PC-3 (cell line): ENCODE measurements at regions not wholly inside any gene's neighbourhood (a gene's known extent, or its start where the extent isn't known, plus 50 kb on each side); places are given as distances from the start of the nearest gene placed in this dataset.

Experiments
- ATAC-seq: fragments of 200-7000 bp; cut with Tn5 transposase; 2 replicates; pipeline ENCODE4 v1.9.1; 2020; ENCODE audit warnings: mild to moderate bottlenecking, moderate library complexity
- BruUV-seq: library from RNA; stranded (reverse); fragments of 400-500 nt; replicated peaks from 2 replicates; lab custom pipeline; 2021; lab: Mats Ljungman, UMichigan
- CTCF ChIA-PET: fragments of 300-600 bp; sonication (Branson Sonifier 250); formaldehyde crosslinking; loops from one replicate; lab custom pipeline; 2022; ENCODE audit warnings: antibody characterized with exemption; lab: Charles Lee
- POLR2A ChIA-PET: fragments of 300-600 bp; sonication (Branson Sonifier 250); formaldehyde crosslinking; loops from one replicate; lab custom pipeline; 2022; ENCODE audit warnings: antibody characterized with exemption; ENCODE audit not compliant: unreplicated experiment; lab: Charles Lee
- DNase-seq: peaks from one replicate; pipeline ENCODE4 v3.0.0-alpha.2; 2015
- H2AFZ ChIP-seq: fragments of 300-600 bp; sonication (generic); 2 replicates; pipeline ENCODE4 v1.6.0; 2016; ENCODE audit warnings: antibody characterized with exemption, low read length
- H3F3A ChIP-seq: fragments of 300-600 bp; sonication (generic); one replicate; pipeline ENCODE4 v1.6.0; 2017; ENCODE audit warnings: antibody characterized with exemption, low read length, control low read depth, mild to moderate bottlenecking; ENCODE audit not compliant: unreplicated experiment
- H3K27ac ChIP-seq: fragments of 300-600 bp; sonication (generic); 2 replicates; pipeline ENCODE4 v1.5.1; 2016; ENCODE audit warnings: mild to moderate bottlenecking, low read length
- H3K27me3 ChIP-seq: fragments of 300-600 bp; sonication (generic); 2 replicates; pipeline ENCODE4 v1.6.1; 2016; ENCODE audit warnings: low read length, mixed read lengths
- H3K36me3 ChIP-seq: fragments of 300-600 bp; sonication (generic); 2 replicates; pipeline ENCODE4 v1.6.1; 2016; ENCODE audit warnings: low read depth, mixed run types, low read length, mixed read lengths
- H3K4me1 ChIP-seq: fragments of 300-600 bp; sonication (generic); 2 replicates; pipeline ENCODE4 v1.5.1; 2016; ENCODE audit warnings: low read length; ENCODE audit not compliant: insufficient read depth
- H3K4me2 ChIP-seq: fragments of 300-600 bp; sonication (generic); 2 replicates; pipeline ENCODE4 v1.6.0; 2016; ENCODE audit warnings: low read length
- H3K4me3 ChIP-seq: fragments of 300-600 bp; sonication (generic); 2 replicates; pipeline ENCODE4 v1.5.1; 2016; ENCODE audit warnings: mild to moderate bottlenecking, low read length, mixed read lengths
- H3K79me2 ChIP-seq: fragments of 300-600 bp; sonication (generic); 2 replicates; pipeline ENCODE4 v1.6.1; 2017; ENCODE audit warnings: low read length, mixed read lengths
- H3K9ac ChIP-seq: fragments of 300-600 bp; sonication (generic); 2 replicates; pipeline ENCODE4 v1.6.0; 2016; ENCODE audit warnings: mild to moderate bottlenecking, low read length
- H3K9me2 ChIP-seq: fragments of 300-600 bp; sonication (generic); replicated peaks from 2 replicates; pipeline ENCODE4 v1.6.1; 2016; ENCODE audit warnings: mixed run types, low read length, mixed read lengths
- H3K9me3 ChIP-seq: fragments of 300-600 bp; sonication (generic); 2 replicates; pipeline ENCODE4 v1.6.1; 2016; ENCODE audit warnings: low read length, mixed read lengths
- H4K20me1 ChIP-seq: fragments of 300-600 bp; sonication (generic); 2 replicates; pipeline ENCODE4 v1.6.1; 2016; ENCODE audit warnings: low read length, mixed read lengths
- EZH2 ChIP-seq: fragments of 300-600 bp; sonication (generic); IDR thresholded peaks from one replicate; pipeline ENCODE4 v1.6.1; 2017; ENCODE audit warnings: antibody characterized with exemption, mild to moderate bottlenecking, low read length; ENCODE audit not compliant: unreplicated experiment
- EZH2phosphoT487 ChIP-seq: fragments of 300-600 bp; sonication (generic); IDR thresholded peaks from 2 replicates; pipeline ENCODE4 v1.6.1; 2018; ENCODE audit warnings: mild to moderate bottlenecking, antibody characterized with exemption, low read length, borderline replicate concordance
- intact Hi-C: fragments of 100-400 bp; cut with micrococcal nuclease; formaldehyde crosslinking; loops from 2 replicates; pipeline ENCODE4 v1.9.0; 2023
- TF ChIP-seq, protein P1 (sequence below): fragments of 300-600 bp; sonication (generic); conservative IDR thresholded peaks from 2 replicates; pipeline ENCODE4 v1.5.1; 2017; ENCODE audit warnings: antibody characterized with exemption, low read depth, mild to moderate bottlenecking, low read length

DNA sequence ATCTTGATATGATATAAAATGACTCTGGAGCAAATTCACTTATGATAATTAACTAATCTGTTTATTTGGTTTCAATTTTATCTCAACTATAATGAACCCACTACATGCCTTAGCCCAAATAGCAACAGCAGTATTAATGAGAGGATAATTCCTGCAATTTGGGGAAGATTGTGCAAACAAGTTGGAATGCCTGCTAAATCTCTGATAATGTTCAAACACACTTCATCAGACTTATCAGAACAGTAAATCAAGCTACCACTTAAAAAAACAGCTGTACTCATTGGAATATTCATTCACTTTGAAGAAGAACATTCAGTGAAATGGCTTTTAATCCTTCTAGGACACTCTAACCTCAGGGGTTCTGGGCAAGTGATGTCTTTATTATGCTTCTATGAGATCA, 85.4 kb downstream of the CBLN4 start:
- Histone ChIP-seq H3K9me2 (no peaks in the 10 kb centered on the region), H3K9ac (no peak overlapping the region), H3K27me3 (no peaks in the 10 kb centered on the region), H2AFZ (no peak overlapping the region), H3K4me2 (no peak overlapping the region), H3K27ac (no peak overlapping the region), H3F3A (no peaks in the 10 kb centered on the region), H3K79me2 (no peaks in the 10 kb centered on the region), H4K20me1 (no peaks in the 10 kb centered on the region), H3K4me3 (no peak overlapping the region), H3K36me3 (no peaks in the 10 kb centered on the region), H3K4me1 (no peaks in the 10 kb centered on the region), H3K9me3 (peaks cover 59% of the 10 kb centered on the region)
- intact Hi-C loops, result no loop called here
- ATAC-seq (no peak), DNase-seq (no peak)
- POLR2A ChIA-PET, result no interaction called here
- CTCF ChIA-PET, result no interaction called here
- BruUV-seq, result no TSS peak
- TF ChIP-seq, protein P1, sequence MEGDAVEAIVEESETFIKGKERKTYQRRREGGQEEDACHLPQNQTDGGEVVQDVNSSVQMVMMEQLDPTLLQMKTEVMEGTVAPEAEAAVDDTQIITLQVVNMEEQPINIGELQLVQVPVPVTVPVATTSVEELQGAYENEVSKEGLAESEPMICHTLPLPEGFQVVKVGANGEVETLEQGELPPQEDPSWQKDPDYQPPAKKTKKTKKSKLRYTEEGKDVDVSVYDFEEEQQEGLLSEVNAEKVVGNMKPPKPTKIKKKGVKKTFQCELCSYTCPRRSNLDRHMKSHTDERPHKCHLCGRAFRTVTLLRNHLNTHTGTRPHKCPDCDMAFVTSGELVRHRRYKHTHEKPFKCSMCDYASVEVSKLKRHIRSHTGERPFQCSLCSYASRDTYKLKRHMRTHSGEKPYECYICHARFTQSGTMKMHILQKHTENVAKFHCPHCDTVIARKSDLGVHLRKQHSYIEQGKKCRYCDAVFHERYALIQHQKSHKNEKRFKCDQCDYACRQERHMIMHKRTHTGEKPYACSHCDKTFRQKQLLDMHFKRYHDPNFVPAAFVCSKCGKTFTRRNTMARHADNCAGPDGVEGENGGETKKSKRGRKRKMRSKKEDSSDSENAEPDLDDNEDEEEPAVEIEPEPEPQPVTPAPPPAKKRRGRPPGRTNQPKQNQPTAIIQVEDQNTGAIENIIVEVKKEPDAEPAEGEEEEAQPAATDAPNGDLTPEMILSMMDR, result no peak
- TF ChIP-seq EZH2, result no peak
- TF ChIP-seq EZH2phosphoT487, result no peak

- DNase-seq (no peak), ATAC-seq (no peak)
- H3F3A ChIP-seq, result no peaks in the 10 kb centered on the region
- H3K27me3 ChIP-seq, result no peaks in the 10 kb centered on the region
- H3K9me3 ChIP-seq, result peaks cover 61% of the 10 kb centered on the region
- H3K9me2 ChIP-seq, result no peaks in the 10 kb centered on the region
- TF ChIP-seq EZH2phosphoT487 (no peak), EZH2 (no peak)
- H3K9ac ChIP-seq, result no peak overlapping the region
- no peak overlapping the region for H3K4me3 ChIP-seq
- H2AFZ ChIP-seq, result no peak overlapping the region
- H4K20me1 ChIP-seq, result no peaks in the 10 kb centered on the region
- CTCF ChIA-PET, result no interaction called here
- H3K36me3 ChIP-seq, result no peaks in the 10 kb centered on the region
- intact Hi-C loops, result no loop called here
- no peaks in the 10 kb centered on the region for H3K79me2 ChIP-seq
- BruUV-seq, result no TSS peak
- no peak overlapping the region for H3K27ac ChIP-seq
- H3K4me2 ChIP-seq, result no peak overlapping the region
- POLR2A ChIA-PET, result no interaction called here
- no peaks in the 10 kb centered on the region for H3K4me1 ChIP-seq
Measured at GRCh38 chr20:55919319-55919718, 86.0 kb downstream of the CBLN4 start.

DNA sequence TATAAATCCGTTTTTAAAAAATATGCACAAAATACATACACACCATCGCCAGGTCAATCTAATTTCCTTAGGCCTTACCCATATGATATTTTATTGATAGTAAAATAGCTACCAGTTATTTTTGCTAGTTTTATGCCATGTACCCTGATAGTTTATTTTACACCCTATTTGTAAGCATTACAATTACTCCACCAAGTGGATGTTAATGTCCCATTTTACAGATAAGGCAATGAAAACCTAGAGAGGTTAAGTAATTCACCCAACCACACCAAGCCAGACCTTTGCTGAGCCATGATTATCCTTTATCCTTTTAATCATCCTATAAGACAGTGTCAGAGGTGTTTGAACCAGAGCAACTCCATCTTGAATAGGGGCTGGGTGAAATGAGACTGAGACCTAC, 86.8 kb downstream of the CBLN4 start:
- peaks cover 65% of the 10 kb centered on the region for H3K9me3 ChIP-seq
- no peak overlapping the region for H3K9ac ChIP-seq
- ChIA-PET POLR2A (no interaction called here), CTCF (no interaction called here)
- H3K4me3 ChIP-seq, result no peak overlapping the region
- intact Hi-C loops, result no loop called here
- H3K4me2 ChIP-seq, result no peak overlapping the region
- H3K9me2 ChIP-seq, result no peaks in the 10 kb centered on the region
- H4K20me1 ChIP-seq, result no peaks in the 10 kb centered on the region
- no peak overlapping the region for H2AFZ ChIP-seq
- H3K4me1 ChIP-seq, result no peaks in the 10 kb centered on the region
- TF ChIP-seq EZH2 (no peak), EZH2phosphoT487 (no peak)
- TF ChIP-seq, protein P1, result no peak
- H3K36me3 ChIP-seq, result no peaks in the 10 kb centered on the region
- H3K27ac ChIP-seq, result no peak overlapping the region
- no peaks in the 10 kb centered on the region for H3K27me3 ChIP-seq
- ATAC-seq (no peak), DNase-seq (no peak)
- H3K79me2 ChIP-seq, result no peaks in the 10 kb centered on the region
- no peaks in the 10 kb centered on the region for H3F3A ChIP-seq
- no TSS peak for BruUV-seq
